Germinal center (tissue), 1 donor: ENCODE measurements at regions not wholly inside any gene's neighbourhood (a gene's known extent, or its start where the extent isn't known, plus 50 kb on each side); places are given as distances from the start of the nearest gene placed in this dataset.

ENCODE experiments used
- DNase-seq: peaks from one replicate; pipeline ENCODE4 v3.0.0; 2012; ENCODE audit warnings: mixed read lengths, low spot score

GRCh38 chr4:16365036-16365569, 138.8 kb upstream of the TAPT1 start:
- DNase-seq: no peak

DNA sequence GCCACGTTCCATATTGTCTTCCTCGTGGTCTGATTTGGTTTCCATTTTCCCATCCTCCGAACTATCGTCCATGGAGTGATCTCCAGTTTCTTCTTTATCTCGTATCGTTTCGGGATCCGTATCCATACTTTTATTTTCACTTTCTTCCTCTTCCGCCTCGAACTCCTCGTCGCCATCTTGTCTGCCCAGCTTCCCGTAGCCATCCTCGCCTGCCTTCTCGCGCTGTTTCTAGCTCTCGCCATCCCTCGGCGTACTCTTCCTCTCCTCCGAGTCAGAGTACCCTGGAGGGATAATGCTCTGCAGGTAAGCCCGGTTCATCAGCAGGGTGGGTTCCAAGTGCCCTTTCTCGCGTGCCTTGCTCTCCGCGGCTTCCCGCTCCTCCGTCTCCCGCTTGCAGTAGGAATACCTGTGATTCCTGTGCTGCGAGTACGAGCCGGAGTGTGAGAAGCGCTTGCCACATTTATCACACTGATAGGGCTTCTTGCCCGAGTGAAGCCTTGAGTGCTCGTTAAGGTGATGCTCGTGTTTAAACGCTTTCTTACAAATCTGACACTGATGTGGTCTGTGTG, 134.5 kb upstream of the TAPT1 start:
- DNase-seq: no peak

- DNase-seq: no peak
Observed at GRCh38 chr4:16353165-16353564, 126.9 kb upstream of the TAPT1 start.

DNA sequence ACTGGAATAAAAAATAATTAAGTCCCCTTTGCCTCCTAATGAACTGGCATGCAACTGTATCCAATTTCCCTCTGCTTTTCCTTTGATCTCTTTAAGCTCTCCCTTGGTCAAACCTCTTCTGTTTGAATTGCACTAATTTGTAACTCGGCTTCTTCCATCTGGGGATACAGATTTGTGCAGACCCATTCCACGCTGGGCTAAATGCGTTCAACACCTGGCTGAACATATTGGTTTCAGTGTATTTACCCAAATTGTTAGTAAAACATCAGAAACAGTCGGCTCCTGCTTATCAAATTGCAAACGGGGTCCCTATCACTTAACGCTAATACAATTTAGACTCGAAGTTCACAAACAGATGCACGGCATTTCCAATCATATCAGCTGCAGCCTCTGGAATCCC, 124.9 kb upstream of the TAPT1 start:
- DNase-seq: no peak

DNA sequence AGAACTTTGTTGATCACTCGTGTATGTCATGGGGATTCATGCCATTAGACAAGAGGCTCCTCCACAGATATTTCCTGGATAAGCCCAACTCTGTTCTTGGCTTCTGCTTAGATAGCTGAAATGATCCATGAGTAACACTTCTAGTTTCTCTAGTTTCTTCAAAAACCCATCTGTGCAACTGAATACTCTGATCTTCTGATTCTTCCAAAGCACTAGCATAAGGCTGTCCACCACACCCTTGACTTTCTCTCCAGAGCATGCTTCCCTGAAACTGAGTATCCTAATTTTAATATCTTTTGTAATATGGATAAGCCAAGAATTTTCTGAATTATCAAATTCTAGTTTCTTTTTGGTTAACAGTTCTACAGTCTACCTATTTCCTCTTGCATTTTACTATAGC, 118.6 kb upstream of the TAPT1 start:
- no peak for DNase-seq

- DNase-seq: no peak
Observed at GRCh38 chr4:16337936-16338335, 111.7 kb upstream of the TAPT1 start.

- no peak for DNase-seq
Observed at GRCh38 chr4:16334601-16335000, 108.3 kb upstream of the TAPT1 start.

DNA sequence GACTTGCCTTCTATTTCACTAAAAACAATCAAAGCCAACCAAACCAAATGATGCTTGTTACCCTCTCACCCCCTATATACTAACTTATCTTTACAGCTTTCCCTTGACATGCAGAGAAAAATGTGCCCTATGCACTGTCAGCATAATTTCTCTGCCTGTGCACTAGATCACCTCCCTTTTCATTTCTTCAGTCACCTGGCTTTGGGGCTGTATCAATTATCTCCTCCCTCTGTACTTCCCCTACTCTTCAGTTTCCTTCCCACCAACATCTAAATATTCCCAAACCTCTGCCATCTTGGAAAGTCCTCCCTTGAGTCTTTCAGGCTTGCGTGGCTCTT, 103.5 kb upstream of the TAPT1 start:
- no peak for DNase-seq

GRCh38 chr4:16329125-16329796, 103.0 kb upstream of the TAPT1 start:
- no peak for DNase-seq

GRCh38 chr4:16322183-16322582, 95.9 kb upstream of the TAPT1 start:
- no peak for DNase-seq

- no peak for DNase-seq
Observed at GRCh38 chr4:16315456-16315855, 89.2 kb upstream of the TAPT1 start.

GRCh38 chr4:16310606-16311005, 84.3 kb upstream of the TAPT1 start:
- no peak for DNase-seq

- no peak for DNase-seq
Observed at GRCh38 chr4:16302648-16303047, 76.4 kb upstream of the TAPT1 start.

DNA sequence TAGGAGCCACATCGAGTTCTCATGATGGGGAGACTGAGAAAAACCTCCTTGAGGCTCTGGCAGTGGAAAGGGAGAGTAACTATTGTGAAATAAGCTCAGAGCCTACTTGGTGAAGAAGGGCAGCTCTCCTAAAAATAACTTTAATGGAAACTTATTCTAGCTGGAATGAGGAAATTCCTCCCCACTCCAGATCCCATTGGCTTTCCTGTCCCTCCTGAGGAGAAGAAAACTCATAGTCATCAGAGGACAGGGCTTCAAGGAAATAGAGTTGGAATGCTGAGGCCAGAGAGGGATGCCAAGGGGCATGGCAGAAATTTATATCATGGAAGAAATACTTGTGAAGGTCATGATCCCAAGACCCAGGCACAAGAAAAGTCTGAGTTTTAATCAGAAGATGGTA, 70.7 kb upstream of the TAPT1 start:
- no peak for DNase-seq

DNA sequence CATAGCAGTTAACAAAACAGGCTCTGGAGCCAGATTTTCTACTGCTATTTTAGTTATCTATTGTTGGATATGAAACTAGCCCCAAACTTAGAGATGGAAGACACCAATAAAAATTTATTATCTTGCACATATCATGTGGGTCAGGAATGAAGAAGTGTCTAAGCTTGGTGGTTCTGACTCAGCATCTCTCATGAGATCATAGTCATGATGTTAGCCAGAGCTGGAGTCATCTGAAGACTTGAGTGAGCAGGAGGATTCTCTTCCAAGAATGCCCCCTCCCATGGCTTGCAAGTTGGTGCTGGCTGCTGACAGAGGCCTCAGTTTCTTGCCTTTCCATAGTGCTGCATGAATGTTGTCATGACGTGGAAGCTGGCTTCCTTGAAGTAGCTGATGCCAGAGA, 68.2 kb upstream of the TAPT1 start:
- no peak for DNase-seq

- no peak for DNase-seq
Observed at GRCh38 chr4:16293210-16293838, 67.1 kb upstream of the TAPT1 start.

- no peak for DNase-seq
Observed at GRCh38 chr4:16292585-16292984, 66.3 kb upstream of the TAPT1 start.

DNA sequence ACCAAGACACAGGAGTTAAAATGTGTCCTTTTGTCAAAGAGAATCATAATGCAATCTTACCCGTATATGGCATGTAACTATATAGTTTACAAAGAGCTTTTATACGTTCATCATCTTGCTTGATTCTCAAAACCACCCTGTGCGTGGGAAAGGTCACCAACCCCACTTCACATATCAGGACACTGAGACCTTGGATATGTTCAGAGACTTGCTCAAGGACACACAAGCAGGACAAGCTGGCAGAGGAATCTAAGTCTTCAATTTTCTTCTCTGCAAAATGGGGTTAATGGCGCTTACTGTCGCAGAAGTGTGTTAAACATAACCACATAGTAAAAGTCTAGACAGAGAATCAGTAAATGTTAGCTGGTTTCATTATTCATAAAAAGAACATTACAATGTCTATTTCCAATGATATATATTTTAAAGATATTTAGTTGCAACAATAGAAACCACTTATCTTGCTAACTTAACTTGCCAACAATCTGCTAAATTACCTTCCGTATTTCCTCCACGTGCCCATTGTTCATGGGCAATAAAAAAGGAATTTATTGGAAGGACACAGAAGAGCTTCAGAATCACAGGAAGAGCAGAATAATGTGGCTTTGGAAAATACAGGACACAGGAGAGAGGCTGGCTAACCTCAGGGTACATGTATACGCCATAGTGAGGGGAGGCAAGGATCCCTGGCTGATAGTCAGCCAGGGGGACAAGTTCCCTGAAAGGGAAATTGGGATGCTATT, 64.6 kb upstream of the TAPT1 start:
- no peak for DNase-seq

DNA sequence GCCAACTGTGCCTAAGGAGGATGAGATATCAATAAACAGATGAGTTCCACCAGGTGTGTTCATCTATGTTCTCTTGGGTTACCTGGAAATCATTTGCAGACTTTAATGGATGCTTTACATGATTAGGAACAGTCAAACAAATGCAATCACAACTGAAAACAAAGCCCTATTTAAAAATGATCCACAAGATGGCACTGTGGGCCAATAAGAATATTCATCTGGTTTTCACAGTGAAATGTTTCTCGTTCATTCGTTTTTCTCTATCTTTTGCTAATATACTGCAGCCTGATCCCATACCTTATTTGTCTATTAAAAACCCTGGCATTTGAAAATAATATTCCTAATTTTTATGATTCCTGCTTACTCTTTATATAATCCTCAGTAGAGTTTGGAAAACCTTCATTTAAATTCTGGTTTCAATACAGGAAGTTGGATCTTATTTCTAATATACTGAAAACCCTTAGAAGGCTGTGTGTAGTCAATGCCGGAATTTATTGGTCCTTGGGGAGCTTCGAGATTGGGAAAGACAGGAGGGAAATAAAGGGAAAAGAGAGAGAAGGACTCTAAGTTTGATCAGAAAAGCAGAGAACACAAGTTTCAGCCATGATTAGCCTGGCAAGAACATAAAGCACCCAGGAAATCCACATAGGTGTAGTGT, 63.8 kb upstream of the TAPT1 start:
- DNase-seq: peak; percentile 36

DNA sequence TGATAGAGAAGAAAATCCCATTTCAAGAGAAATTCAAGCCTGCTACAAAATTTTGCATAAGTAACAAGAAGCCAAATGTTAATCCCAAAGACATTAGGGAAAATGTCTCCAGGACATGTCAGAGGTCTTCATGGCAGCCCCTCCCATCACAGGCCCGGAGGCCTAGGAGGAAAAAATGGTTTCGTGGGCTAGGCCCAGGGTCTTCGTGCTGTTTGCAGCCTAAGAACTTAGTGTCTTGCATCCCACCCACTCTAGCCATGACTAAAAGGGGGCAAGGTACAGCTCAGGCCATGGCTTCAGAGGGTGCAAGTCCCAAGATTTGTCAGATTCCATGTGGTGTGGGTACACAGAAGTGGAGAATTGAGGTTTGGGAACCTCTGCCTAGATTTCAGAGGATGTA, 57.8 kb upstream of the TAPT1 start:
- DNase-seq: no peak

DNA sequence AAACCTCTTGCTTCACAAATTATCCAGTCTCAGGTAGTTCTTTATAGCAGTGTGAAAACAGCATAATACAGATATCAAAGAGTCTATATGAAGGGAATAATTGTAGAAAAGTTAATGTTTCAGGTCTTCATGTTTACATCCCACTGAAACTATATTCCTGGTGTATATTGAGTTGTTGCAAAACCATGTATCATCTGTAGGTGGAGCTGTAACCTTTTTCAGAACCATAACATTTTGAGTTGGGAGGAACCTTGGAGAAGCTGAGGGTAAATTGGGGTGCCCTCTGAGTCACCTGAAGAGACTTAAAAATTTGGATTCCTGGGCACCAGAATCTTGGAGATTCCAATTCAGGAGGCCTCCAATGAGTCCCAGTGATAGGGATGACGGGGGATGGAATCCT, 51.9 kb upstream of the TAPT1 start:
- no peak for DNase-seq
